GM21528 (cell line): ENCODE measurements at regions not wholly inside any gene's neighbourhood (a gene's known extent, or its start where the extent isn't known, plus 50 kb on each side); places are given as distances from the start of the nearest gene placed in this dataset.
"Not testable (repeated sequence)": the region's sequence is repeated elsewhere in the genome, so short reads cannot be mapped to it uniquely, and the experiment has no call there.

Experiments used
- ATAC-seq: cut with Tn5 transposase; IDR thresholded peaks from one replicate; pipeline ENCODE4 v1.9.1; 2021; ENCODE audit warnings: mild to moderate bottlenecking, moderate library complexity; ENCODE audit not compliant: unreplicated experiment, low FRiP score

- ATAC-seq: no peak
These were observed 218.2 kb upstream of the ADAMTSL1 start for GRCh38 chr9:18255747-18256146.

GRCh38 chr9:18256568-18256967 is 217.4 kb upstream of the ADAMTSL1 start:
- no peak for ATAC-seq

- no peak for ATAC-seq
These were observed 213.4 kb upstream of the ADAMTSL1 start for GRCh38 chr9:18260521-18260920.

GRCh38 chr9:18261181-18261580 is 212.8 kb upstream of the ADAMTSL1 start:
- ATAC-seq: no peak

- no peak for ATAC-seq
These were observed 210.6 kb upstream of the ADAMTSL1 start for GRCh38 chr9:18263377-18263776.

- ATAC-seq: no peak
These were observed 205.6 kb upstream of the ADAMTSL1 start for GRCh38 chr9:18268381-18268780.

- ATAC-seq: no peak
These were observed 204.4 kb upstream of the ADAMTSL1 start for GRCh38 chr9:18269561-18269960.

GRCh38 chr9:18274693-18275092 is 199.3 kb upstream of the ADAMTSL1 start:
- no peak for ATAC-seq

GRCh38 chr9:18275313-18275990 is 198.5 kb upstream of the ADAMTSL1 start:
- no peak for ATAC-seq

- no peak for ATAC-seq
These were observed 192.7 kb upstream of the ADAMTSL1 start for GRCh38 chr9:18281291-18281690.

- ATAC-seq: no peak
These were observed 179.7 kb upstream of the ADAMTSL1 start for GRCh38 chr9:18294229-18294628.

- ATAC-seq: no peak
These were observed 177.3 kb upstream of the ADAMTSL1 start for GRCh38 chr9:18296702-18297055.

- ATAC-seq: no peak
These were observed 176.7 kb upstream of the ADAMTSL1 start for GRCh38 chr9:18297056-18297841.

GRCh38 chr9:18299449-18299848 is 174.5 kb upstream of the ADAMTSL1 start:
- ATAC-seq: no peak

GRCh38 chr9:18305167-18305806 is 168.7 kb upstream of the ADAMTSL1 start:
- ATAC-seq: not testable (repeated sequence)

GRCh38 chr9:18314316-18314715 is 159.6 kb upstream of the ADAMTSL1 start:
- ATAC-seq: no peak

GRCh38 chr9:18317896-18318295 is 156.1 kb upstream of the ADAMTSL1 start:
- ATAC-seq: no peak

- ATAC-seq: no peak
These were observed 154.0 kb upstream of the ADAMTSL1 start for GRCh38 chr9:18319918-18320445.

- no peak for ATAC-seq
These were observed 148.8 kb upstream of the ADAMTSL1 start for GRCh38 chr9:18324928-18325745.

GRCh38 chr9:18325746-18326011 is 148.3 kb upstream of the ADAMTSL1 start:
- not testable (repeated sequence) for ATAC-seq

- ATAC-seq: no peak
These were observed 146.8 kb upstream of the ADAMTSL1 start for GRCh38 chr9:18327121-18327520.
